ENCODE measurements at regions not wholly inside any gene's neighbourhood (a gene's known extent, or its start where the extent isn't known, plus 50 kb on each side); places are given as distances from the start of the nearest gene placed in this dataset.
"Not testable (repeated sequence)": the region's sequence is repeated elsewhere in the genome, so short reads cannot be mapped to it uniquely, and the experiment has no call there.

GRCh38 chr4:31844350-31844749 is 1124.2 kb downstream of the PCDH7 start:
- no peak for DNase-seq

GRCh38 chr4:31851946-31852345 is 1131.8 kb downstream of the PCDH7 start:
- DNase-seq, result no peak

GRCh38 chr4:31877429-31877828 is 1157.3 kb downstream of the PCDH7 start:
- DNase-seq, result no peak

GRCh38 chr4:31880837-31881236 is 1160.7 kb downstream of the PCDH7 start:
- not testable (repeated sequence) for DNase-seq

- DNase-seq, result no peak
These were observed 1176.2 kb downstream of the PCDH7 start for GRCh38 chr4:31896349-31896748.

GRCh38 chr4:31905363-31905762 is 1185.2 kb downstream of the PCDH7 start:
- no peak for DNase-seq

GRCh38 chr4:31908261-31908660 is 1188.1 kb downstream of the PCDH7 start:
- no peak for DNase-seq

GRCh38 chr4:31917334-31917733 is 1197.2 kb downstream of the PCDH7 start:
- no peak for DNase-seq

GRCh38 chr4:31918891-31919290 is 1198.7 kb downstream of the PCDH7 start:
- no peak for DNase-seq

- no peak for DNase-seq
These were observed 1203.5 kb downstream of the PCDH7 start for GRCh38 chr4:31923634-31924033.

- no peak for DNase-seq
These were observed 1209.6 kb downstream of the PCDH7 start for GRCh38 chr4:31929676-31930345.

- DNase-seq, result no peak
These were observed 1226.3 kb downstream of the PCDH7 start for GRCh38 chr4:31946456-31946855.

- DNase-seq, result no peak
These were observed 1226.9 kb downstream of the PCDH7 start for GRCh38 chr4:31947101-31947500.

- DNase-seq, result no peak
These were observed 1228.9 kb downstream of the PCDH7 start for GRCh38 chr4:31949045-31949444.

- DNase-seq, result no peak
These were observed 1235.2 kb downstream of the PCDH7 start for GRCh38 chr4:31955346-31955745.

- DNase-seq, result no peak
These were observed 1239.8 kb downstream of the PCDH7 start for GRCh38 chr4:31959972-31960371.

GRCh38 chr4:31964685-31965084 is 1244.5 kb downstream of the PCDH7 start:
- DNase-seq, result no peak

GRCh38 chr4:31968842-31969241 is 1248.7 kb downstream of the PCDH7 start:
- DNase-seq, result no peak

GRCh38 chr4:31974490-31975002 is 1254.4 kb downstream of the PCDH7 start:
- no peak for DNase-seq

- no peak for DNase-seq
These were observed 1259.8 kb downstream of the PCDH7 start for GRCh38 chr4:31979988-31980387.

GRCh38 chr4:31983246-31983645 is 1263.1 kb downstream of the PCDH7 start:
- DNase-seq, result no peak

GRCh38 chr4:31983677-31984076 is 1263.5 kb downstream of the PCDH7 start:
- no peak for DNase-seq

GRCh38 chr4:31984872-31985271 is 1264.7 kb downstream of the PCDH7 start:
- DNase-seq, result no peak

GRCh38 chr4:31995943-31996901 is 1276.1 kb downstream of the PCDH7 start:
- DNase-seq, result no peak

Data from NCI-H2029 treated with DMSO at 0.1 percent for 48 hours (cell line).